Fibroblast of villous mesenchyme (primary cell): ENCODE measurements at regions not wholly inside any gene's neighbourhood (a gene's known extent, or its start where the extent isn't known, plus 50 kb on each side); places are given as distances from the start of the nearest gene placed in this dataset.

Source experiments
- DNase-seq: peaks from one replicate; pipeline ENCODE4 v3.0.0-alpha.2; 2010; ENCODE audit warnings: low read depth
- H3K4me3 ChIP-seq: 2 replicates; pipeline ENCODE4 v1.5.1; 2011; ENCODE audit warnings: low read depth, mild to moderate bottlenecking, low read length
- TF ChIP-seq, protein P1 (sequence below): IDR thresholded peaks from 2 replicates; pipeline ENCODE4 v1.5.1; 2012; ENCODE audit warnings: low read depth, mild to moderate bottlenecking, low read length; ENCODE audit not compliant: insufficient read depth

DNA sequence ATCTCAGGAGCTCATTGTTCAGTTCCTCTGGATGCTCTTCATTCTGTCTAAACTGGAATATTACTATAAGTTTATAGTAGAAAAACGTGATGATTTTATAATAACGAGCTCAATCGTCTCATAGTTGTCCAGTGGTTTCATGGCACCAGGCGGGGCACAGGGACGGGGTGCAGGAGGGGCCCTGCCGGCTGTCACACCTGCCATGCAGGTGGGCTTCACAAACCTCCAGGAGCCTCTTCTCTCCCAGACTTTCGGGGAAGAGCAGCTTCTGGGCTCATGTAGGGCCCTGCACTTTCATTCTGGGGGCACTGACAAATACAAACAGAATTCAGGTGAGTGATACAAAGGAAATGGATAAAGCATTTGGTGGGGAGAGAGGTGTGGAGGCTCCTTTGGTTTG lies 146.9 kb upstream of the KLF6 start:
- no peak for DNase-seq
- H3K4me3 ChIP-seq, result no peak overlapping the region
- TF ChIP-seq, protein P1, sequence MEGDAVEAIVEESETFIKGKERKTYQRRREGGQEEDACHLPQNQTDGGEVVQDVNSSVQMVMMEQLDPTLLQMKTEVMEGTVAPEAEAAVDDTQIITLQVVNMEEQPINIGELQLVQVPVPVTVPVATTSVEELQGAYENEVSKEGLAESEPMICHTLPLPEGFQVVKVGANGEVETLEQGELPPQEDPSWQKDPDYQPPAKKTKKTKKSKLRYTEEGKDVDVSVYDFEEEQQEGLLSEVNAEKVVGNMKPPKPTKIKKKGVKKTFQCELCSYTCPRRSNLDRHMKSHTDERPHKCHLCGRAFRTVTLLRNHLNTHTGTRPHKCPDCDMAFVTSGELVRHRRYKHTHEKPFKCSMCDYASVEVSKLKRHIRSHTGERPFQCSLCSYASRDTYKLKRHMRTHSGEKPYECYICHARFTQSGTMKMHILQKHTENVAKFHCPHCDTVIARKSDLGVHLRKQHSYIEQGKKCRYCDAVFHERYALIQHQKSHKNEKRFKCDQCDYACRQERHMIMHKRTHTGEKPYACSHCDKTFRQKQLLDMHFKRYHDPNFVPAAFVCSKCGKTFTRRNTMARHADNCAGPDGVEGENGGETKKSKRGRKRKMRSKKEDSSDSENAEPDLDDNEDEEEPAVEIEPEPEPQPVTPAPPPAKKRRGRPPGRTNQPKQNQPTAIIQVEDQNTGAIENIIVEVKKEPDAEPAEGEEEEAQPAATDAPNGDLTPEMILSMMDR, result no peak

DNA sequence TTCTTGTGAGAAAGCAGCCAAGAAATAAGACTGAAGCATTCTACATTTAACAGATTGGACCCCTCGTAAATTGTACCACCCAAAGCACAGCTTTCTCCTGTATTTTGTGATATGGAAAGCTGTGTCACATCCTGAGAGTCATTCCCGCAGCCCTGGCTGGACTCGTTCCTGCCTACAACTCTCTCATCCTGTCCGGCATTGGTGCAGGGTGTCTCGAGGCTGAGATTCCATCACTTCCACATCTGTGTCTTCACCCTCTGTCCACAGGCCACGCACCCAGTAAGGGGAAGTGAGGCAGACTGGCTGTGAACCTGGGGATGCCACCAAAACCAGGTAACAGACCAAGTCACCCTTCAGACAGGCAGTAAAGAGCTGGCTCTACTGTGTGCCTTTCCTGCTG lies 146.2 kb upstream of the KLF6 start:
- TF ChIP-seq, protein P1, result no peak
- H3K4me3 ChIP-seq, result no peak overlapping the region
- no peak for DNase-seq

DNA sequence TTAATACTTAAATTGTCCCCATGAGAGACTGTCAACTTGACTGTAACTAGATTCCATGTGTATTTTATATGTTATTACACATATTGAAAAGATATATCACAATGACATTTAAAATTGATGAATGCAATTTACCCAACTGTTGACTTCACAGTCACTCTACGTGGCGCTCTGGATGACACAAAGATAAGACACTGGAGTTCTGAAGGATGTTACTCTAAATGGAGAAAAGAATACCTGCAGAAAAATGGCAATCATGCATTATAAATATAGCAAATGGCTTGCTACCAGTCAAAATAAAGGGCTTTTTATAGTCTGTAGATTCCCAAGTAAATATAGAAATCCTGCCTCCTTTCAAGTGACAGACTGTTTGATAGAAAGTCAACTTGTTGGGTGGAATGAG lies 143.6 kb upstream of the KLF6 start:
- H3K4me3 ChIP-seq, result no peak overlapping the region
- TF ChIP-seq, protein P1, result no peak
- no peak for DNase-seq

DNA sequence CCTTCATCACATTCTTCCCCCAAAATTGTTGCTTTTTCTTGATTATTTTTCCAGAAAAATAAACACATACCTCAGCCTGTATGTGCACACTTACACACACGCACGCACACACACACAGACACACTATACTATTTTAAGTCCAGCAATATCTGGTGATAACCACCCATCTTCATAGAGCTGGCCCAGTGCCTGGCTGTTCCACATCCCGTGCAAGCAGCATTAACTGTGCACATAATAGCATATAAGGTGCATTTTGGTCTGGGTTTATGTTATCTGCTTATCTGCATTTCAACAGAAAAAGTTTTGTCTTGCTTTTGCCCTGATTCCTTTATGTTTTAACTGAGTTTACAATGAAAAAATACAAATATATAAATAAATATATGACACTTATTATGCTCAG lies 143.1 kb upstream of the KLF6 start:
- no peak for DNase-seq
- no peak overlapping the region for H3K4me3 ChIP-seq
- TF ChIP-seq, protein P1, result no peak

DNA sequence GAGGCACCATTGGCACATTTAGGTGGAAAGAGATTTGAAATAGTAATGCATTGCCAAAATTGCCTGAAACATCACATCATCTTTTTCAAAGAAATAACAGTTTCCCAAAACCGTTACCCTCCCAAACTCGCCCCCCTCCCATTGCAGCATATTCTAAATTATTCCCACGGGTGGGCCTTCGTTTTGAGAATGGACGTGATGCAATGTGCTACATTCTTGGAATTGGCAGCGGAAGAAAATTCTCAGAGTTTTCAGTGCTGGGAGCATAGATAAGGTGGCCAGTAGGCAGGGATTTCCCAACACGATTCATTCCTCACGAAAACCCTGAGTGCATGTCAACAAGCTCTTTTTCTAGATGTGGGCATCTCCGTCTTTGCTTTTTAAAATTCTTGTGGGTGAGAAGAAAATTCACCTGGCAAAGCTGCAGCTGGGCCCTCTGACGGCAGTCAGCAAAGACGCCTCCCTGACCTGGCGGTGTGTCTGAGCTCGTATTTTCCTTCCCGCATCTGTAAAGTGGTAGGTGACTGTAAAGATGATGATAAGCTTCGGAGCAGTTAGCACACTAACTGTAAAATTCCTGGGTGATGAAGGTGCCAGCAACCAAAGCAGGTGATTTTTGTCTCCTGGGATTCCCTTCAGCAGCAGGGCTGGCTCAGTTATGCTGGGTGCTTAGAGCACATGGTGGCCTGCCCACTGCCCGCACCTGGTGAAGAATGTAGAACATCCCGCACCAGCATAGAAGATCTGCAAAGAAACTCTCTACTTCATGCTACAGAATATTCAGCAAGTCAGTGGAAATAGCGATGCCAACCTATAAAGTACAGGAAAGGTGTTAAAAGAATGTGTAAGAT lies 141.9 kb upstream of the KLF6 start:
- TF ChIP-seq, protein P1, result no peak
- peak; percentile 84 for DNase-seq
- no peak overlapping the region for H3K4me3 ChIP-seq

DNA sequence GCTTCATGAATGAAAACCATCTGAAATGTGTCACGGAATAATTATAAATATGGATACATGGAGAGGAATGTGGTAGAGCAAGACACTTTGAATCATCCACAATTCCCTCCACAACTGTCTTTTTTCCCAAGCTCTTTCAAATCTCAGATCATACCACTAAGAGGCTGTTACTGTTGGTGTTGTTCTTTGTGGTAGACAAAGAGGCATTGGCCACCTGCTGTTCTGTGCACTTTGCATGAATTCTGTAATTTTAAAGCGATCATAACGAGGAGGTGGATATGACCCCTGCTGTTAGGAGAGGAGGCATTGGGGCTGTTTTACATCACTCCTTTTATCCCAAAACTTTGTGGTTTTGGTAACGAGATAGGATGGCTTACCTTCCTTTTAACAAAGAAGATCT lies 141.2 kb upstream of the KLF6 start:
- no peak overlapping the region for H3K4me3 ChIP-seq
- no peak for DNase-seq
- TF ChIP-seq, protein P1, result no peak

DNA sequence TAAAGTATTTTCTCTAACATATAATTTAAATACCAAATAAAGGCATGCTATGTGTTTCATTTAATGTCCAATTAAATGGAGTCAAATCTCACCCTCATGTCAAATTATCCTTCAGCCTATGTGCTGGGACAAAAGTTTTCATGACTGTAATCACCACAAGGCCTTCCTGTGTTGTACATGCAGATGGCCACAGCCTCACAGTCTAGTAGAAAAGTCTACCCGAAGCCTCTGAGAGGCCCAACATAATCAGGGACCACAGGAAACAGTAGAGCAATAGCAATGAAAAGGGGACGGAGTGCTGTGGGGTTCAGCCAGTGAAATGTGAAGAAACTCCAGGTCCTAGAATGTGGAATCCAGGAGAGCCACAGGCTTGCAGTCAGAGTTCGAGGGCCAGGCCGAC lies 140.2 kb upstream of the KLF6 start:
- no peak for DNase-seq
- TF ChIP-seq, protein P1, result no peak

More for the DNA sequence above, 140.2 kb upstream of the KLF6 start:
- no peak overlapping the region for H3K4me3 ChIP-seq
